ENCODE measurements at regions not wholly inside any gene's neighbourhood (a gene's known extent, or its start where the extent isn't known, plus 50 kb on each side); places are given as distances from the start of the nearest gene placed in this dataset.

DNA sequence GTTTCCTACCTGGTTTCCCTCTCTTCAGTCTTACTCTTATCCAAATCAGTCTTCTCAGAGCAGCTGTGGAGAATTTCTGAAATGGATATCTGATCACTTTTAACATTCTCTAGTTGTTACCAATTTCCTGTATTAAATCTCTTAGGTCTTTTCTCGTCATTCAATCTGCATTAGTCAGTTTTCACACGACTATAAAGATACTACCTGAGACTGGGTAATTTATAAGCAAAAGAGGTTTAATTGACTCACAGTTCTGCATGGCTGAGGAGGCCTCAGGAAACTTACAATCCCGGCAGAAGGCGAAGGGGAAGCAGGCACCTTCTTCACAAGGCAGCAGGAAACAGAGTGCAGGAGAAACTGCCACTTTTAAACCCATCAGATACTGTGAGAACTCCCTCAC is 444.8 kb downstream of the GATA3 start:
- TF ChIP-seq, protein P1, sequence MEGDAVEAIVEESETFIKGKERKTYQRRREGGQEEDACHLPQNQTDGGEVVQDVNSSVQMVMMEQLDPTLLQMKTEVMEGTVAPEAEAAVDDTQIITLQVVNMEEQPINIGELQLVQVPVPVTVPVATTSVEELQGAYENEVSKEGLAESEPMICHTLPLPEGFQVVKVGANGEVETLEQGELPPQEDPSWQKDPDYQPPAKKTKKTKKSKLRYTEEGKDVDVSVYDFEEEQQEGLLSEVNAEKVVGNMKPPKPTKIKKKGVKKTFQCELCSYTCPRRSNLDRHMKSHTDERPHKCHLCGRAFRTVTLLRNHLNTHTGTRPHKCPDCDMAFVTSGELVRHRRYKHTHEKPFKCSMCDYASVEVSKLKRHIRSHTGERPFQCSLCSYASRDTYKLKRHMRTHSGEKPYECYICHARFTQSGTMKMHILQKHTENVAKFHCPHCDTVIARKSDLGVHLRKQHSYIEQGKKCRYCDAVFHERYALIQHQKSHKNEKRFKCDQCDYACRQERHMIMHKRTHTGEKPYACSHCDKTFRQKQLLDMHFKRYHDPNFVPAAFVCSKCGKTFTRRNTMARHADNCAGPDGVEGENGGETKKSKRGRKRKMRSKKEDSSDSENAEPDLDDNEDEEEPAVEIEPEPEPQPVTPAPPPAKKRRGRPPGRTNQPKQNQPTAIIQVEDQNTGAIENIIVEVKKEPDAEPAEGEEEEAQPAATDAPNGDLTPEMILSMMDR (IDR thresholded peaks at IDR 0.05), result no peak
- TF ChIP-seq EZH2 (IDR thresholded peaks at IDR 0.05), result no peak

All from neural progenitor cell (in vitro differentiated cells).